Omental fat pad (tissue), 3 donors: ENCODE measurements at regions not wholly inside any gene's neighbourhood (a gene's known extent, or its start where the extent isn't known, plus 50 kb on each side); places are given as distances from the start of the nearest gene placed in this dataset.

Experiments used
- ATAC-seq: fragments of 150-250 bp; one replicate; pipeline ENCODE4 v1.9.1; 2016; ENCODE audit warnings: mild to moderate bottlenecking, moderate library complexity; ENCODE audit not compliant: low FRiP score
- DNase-seq: peaks from one replicate; pipeline ENCODE4 v3.0.0-alpha.2; 2019; ENCODE audit warnings: low spot score
- TF ChIP-seq, protein P1 (sequence below), 3 donors: fragments of 450-650 bp; IDR thresholded peaks; one replicate each; pipeline ENCODE4 v1.5.1; 2016 to 2017; ENCODE audit warnings: antibody characterized with exemption in 3 of 3, mild to moderate bottlenecking in 3 of 3, moderate library complexity in 2 of 3

DNA sequence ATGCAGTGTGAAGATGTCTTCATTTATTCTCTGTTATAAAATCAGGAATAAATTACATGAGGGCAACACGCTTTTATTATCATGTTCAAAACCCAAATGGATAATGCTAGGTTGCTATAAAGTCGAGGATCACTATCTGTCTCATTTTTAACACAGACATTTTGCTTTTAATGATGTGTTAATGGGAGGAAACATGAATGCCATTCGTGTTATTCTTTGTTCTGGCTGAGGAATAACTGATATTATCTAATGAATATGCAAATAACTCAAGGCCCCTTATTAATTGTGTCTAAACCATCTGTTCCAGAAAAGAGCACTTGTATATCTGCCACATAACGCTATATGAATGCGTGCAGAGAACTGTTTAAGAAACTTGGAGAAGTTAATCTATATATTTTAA, 576.1 kb downstream of the DCDC2C start:
- ATAC-seq (no peak), DNase-seq (no peak)
- TF ChIP-seq, protein P1, sequence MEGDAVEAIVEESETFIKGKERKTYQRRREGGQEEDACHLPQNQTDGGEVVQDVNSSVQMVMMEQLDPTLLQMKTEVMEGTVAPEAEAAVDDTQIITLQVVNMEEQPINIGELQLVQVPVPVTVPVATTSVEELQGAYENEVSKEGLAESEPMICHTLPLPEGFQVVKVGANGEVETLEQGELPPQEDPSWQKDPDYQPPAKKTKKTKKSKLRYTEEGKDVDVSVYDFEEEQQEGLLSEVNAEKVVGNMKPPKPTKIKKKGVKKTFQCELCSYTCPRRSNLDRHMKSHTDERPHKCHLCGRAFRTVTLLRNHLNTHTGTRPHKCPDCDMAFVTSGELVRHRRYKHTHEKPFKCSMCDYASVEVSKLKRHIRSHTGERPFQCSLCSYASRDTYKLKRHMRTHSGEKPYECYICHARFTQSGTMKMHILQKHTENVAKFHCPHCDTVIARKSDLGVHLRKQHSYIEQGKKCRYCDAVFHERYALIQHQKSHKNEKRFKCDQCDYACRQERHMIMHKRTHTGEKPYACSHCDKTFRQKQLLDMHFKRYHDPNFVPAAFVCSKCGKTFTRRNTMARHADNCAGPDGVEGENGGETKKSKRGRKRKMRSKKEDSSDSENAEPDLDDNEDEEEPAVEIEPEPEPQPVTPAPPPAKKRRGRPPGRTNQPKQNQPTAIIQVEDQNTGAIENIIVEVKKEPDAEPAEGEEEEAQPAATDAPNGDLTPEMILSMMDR (IDR thresholded peaks at IDR 0.05) = no peak

DNA sequence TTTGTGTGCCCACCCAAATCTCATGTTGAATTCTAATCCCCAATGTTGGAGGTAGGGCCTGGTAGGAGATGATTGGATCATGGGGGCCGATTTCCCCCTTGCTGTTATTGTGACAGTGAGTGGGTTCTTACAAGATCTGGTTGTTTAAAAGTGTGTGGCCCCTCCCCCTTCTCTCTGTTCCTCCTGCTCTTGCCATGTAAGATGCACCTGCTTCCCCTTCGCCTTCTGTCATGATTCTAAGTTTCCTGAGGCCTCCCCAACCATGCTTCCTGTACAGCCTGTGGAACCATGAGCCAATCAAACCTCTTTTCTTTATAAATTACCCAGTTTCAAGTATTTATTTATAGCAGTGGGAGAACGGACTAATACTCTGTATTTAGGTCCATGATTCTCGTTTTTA, 588.1 kb downstream of the DCDC2C start:
- TF ChIP-seq, protein P1 (IDR thresholded peaks at IDR 0.05) = no peak
- DNase-seq (no peak), ATAC-seq (no peak)

DNA sequence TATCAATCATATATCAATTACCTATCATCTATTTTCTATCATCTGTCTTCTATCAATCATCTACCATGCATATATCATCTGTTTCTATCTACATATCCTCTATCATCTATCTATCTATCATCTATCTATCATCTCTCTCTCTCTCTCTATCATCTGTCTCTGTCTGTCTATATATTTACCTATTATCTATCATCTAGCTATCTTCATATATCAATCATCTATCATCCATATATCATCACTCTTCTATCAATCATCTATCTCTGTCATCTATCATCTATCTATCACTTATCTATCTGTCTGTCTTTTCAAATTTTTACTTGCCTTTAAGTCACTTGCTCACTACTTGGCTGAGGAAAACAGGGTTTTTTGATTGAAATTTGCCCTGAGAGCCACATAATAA, 592.3 kb downstream of the DCDC2C start:
- TF ChIP-seq, protein P1 (IDR thresholded peaks at IDR 0.05) = no peak
- ATAC-seq = no peak
- no peak for DNase-seq

DNA sequence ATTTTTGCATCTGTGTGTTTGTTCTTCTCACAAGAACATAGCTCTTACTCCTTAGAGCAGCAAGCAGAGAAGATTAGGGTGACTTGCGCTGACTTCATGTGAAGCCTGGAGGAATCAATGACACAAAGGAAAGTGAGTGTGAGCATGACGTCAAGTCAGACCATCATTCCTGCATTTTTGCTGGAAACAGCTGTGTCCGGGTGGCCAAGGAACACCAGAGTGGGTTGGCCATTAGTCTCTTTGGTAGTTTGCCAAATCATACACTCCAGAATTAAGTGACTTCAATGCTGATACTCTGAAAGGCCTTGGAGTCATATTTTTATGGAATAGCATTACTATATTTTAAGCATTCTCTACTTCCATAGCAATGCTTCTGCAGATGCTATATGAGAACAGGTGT, 597.2 kb downstream of the DCDC2C start:
- TF ChIP-seq, protein P1 (IDR thresholded peaks at IDR 0.05) = no peak
- DNase-seq (no peak), ATAC-seq (no peak)

DNA sequence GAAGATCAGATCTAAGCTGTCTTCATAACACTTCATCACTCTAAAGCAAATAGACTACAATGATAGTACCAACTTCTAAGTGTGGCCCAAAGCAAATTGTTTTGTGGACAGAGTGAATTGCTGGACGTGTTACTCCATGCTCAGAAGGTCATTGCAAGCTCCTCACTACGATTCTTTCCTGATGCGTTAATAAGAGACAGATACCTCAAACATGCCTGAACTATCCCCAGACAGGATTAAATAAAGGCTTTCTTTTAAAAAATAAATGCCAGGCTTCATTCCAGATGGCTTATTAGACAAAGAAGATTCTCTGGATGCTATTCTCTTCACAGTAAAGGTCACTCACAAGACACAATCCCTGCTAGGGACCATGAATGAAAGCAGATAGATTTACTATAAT, 621.2 kb downstream of the DCDC2C start:
- DNase-seq (no peak), ATAC-seq (no peak)
- TF ChIP-seq, protein P1 (IDR thresholded peaks at IDR 0.05) = no peak

DNA sequence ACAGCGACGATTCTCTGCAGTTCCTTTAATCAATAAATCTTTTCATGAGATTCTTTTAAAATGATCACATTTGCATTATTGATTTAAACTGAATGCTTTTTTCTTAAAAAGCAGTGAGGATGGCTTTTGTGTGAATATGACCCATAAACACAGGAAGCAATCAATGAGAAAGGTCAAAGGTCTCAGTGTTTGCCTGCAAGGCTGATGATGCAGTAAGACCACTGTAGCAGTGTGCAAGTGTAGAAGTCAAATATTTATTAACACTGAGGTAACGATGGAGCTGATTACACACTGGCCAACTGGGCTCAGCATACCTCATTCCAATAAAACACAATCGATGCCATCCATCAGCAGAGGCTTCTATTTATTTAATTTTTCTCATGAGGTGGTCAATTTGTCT, 633.5 kb downstream of the DCDC2C start:
- DNase-seq (no peak), ATAC-seq (no peak)
- TF ChIP-seq, protein P1 (IDR thresholded peaks at IDR 0.05) = no peak

DNA sequence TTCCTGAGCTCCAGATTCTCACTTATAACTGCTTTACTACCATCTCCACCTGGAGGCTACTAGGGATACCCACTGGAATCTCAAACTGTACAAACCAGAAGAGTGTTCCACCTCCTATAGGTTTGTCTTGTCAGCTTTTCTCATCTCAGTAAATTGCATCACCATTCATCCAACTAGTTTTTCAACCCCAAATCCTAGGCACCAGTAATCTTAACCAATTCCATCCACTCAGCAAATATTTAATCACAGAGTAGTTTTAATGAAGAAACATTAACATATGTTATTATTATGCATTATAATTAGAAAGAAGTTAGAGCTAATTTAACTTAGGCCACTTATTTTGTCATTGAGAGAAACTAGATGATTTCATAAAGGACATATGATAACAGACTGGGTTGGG, 635.0 kb downstream of the DCDC2C start:
- no peak for DNase-seq
- TF ChIP-seq, protein P1 (IDR thresholded peaks at IDR 0.05) = no peak
- no peak for ATAC-seq
